Stimulated activated CD4-positive, alpha-beta T cell treated with anti-CD3 and anti-CD28 coated beads, Interleukin-12 subunit alpha, Interleukin-12 subunit beta, amount 100 ng/mL, for 48 hours (primary cell): ENCODE measurements at regions not wholly inside any gene's neighbourhood (a gene's known extent, or its start where the extent isn't known, plus 50 kb on each side); places are given as distances from the start of the nearest gene placed in this dataset.
"Not testable (repeated sequence)": the region's sequence is repeated elsewhere in the genome, so short reads cannot be mapped to it uniquely, and the experiment has no call there.

Experiments
- DNase-seq, 3 donors: peaks; one replicate each; pipeline ENCODE4 v3.0.0-alpha.2; 2020; ENCODE audit warnings: low read depth in 2 of 3, low spot score in 1 of 3

DNA sequence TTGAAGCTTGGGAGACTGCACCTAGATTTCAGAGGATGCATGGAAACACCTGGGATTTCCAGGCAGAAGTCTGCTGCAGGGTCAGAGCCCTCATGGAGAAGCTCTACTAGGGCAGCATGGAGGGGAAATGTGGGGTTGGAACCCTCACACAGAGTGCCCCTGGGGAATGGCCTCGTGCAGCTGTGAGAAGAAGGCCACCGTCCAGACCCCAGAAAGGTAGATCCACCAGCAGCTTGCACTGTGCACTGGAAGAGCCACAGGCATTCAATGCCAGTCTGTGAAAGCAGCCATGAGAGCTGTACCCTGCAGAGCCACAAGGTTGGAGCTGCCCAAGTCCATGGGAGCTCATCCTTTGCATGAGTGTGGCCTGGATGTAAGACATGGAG is 285.3 kb upstream of the FAM174A start:
- no peak for DNase-seq

DNA sequence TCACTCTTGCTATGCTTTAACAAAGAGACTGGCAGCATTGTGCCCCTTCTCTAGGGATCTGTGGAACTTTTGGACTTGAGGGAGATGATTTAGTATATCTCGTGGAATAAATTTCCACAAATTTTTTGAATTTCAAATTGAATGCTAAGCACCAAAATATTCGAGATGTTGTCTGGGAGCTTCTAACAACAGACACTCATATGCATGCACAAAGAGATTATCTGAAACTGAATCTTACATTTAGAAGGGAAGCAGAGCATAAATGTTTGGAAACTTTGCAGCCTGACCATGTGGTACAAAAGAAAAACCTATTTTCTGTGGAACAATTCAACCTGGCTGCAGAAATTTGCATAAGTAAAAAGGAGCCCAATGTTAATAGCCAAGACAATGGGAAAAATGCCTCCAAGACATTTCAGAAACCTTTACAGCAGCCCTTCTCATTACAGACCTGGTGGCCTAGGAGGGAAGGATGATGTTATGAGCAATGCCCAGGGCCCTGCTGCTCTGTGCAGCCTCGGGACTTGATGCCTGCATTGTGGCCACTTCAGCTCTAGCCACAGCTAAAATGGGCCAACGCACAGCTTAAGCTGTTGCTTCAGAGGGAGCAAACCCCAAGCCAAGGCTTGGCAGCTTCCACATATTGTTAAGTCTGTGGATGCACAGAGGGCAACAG is 285.8 kb upstream of the FAM174A start:
- no peak for DNase-seq

- no peak for DNase-seq
Observed at GRCh38 chr5:100232736-100233135, 302.4 kb upstream of the FAM174A start.

DNA sequence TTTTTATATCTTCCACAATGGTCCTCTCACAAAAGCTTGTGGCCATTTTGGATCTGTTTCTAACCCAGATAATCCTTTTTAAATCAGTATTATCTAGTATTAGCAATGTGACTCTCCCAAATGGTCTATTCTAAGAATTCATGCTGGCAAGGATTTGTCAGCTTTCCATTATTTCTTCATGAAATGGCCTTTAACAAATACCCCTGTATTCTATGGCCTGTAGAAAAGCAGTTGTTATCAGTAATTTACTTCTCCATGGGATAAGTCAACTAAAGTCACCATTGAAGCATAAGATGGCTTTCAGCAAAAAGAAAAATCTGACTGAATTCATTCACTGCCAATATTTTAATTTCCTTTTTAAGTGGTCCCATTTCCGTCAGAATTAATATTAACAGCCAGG is 346.4 kb upstream of the FAM174A start:
- DNase-seq = no peak

DNA sequence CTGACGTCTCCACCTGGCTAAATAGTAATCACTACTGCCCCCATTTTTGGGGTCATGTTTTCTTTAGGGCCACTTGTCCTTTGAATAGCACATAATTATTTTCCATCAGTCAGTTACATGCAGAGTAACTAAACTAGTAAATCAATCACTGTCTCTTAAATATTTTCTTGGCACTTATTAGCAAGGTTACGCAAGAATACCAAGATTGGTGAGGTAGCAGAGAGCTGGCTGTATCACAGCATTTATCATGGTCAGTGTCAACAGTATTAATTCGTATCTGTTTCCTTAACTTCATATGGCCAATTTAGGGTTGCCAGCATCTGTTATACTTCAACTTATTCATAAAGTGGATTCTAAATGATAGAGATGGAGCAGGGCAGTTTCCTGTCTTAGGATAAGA is 346.8 kb upstream of the FAM174A start:
- no peak for DNase-seq

- DNase-seq = no peak
Observed at GRCh38 chr5:100186181-100186580, 349.0 kb upstream of the FAM174A start.

- DNase-seq = no peak
Observed at GRCh38 chr5:100182402-100182801, 352.8 kb upstream of the FAM174A start.

DNA sequence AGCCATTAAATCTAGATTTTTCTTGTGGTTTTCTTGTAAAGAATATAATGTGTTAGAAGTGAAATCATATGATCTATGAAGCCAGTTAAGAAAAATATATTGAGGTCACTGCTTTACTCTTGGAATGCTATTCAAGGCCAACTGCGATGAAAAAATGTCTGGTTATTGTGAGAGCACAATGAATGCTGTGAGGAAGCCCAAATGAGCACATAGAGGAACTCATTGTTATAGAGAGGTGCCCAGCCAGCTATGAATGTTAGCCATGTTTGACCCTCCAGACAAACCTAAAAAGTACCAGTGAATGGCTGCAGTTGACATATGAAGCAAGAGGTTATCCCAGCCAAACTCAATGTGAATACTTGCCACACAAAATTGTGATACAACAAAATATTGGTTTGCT is 359.8 kb upstream of the FAM174A start:
- DNase-seq = no peak

DNA sequence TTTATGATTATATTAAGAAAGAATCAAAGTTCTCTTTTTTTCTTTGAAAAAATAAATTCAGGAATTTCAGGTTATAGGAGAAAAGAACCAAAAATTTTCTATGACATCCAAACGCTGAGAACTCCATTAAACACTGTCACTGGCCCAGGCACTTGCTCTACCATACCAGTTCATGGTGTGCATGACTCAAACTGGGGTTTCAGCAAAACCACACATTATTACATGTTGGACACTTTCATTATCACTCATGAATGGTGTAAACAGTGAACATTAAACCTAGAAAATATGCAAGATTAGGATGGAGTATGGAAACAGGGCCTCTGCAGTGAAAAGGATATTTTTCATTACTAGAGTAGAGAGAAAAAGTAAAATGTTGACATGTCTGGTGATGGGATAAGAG is 369.9 kb upstream of the FAM174A start:
- DNase-seq = no peak

GRCh38 chr5:100161868-100162267 is 373.3 kb upstream of the FAM174A start:
- no peak for DNase-seq

DNA sequence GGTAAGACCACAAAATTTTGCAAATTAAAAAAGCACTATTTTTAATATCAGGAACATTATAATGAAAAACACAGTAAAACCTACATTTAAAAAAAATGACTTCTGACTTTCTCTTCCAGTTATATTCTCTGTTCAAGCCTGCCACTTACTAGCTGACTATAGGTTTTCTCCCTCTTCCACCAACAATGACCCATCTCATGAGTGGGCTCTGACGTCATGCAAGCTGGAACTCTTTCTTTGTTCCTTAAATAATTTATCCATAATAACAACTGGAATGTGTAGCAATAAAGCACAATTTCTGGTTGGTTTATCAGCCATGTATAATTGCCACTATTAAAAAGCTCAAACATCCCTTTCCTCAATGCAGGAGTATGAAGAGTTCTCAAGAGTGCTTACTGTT is 378.1 kb upstream of the FAM174A start:
- no peak for DNase-seq

DNA sequence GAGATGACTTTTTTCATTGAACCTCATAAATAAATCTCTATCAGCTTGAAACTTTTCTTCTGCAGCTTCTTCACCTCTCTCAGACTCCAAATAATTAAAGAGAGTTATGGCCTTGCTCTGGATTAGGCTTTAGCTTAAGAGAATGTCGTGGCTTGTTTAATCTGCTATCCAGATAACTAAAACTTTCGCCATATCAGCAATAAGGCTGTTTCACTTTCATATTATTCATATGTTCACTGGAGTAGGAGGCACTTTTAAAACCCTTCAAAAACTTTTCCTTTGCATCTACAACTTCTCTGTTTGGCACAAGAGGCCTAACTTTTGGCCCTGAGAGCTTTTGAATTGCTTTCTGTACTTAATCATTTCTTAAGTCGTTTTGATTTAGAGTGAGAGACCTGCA is 386.9 kb upstream of the FAM174A start:
- no peak for DNase-seq

- DNase-seq = no peak
Observed at GRCh38 chr5:100142607-100143006, 392.6 kb upstream of the FAM174A start.

GRCh38 chr5:100131161-100131560 is 404.0 kb upstream of the FAM174A start:
- no peak for DNase-seq

DNA sequence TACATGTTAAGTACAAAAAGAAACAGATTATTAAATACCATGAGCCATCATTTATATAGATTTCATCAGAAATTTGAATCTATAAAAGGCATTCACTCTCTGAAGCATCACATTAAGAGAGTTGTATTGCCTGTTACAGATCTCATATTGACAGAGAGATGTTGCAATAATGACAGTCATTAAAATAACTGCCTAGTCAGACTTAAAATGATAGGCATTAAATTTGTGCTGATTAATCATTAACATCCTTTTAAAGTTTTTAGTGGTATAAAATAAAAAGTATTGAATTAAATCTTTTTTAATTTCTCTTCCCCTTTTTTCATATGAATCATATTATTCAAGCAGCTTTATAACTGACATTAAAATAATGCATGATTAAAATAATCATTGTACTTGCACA is 404.9 kb upstream of the FAM174A start:
- no peak for DNase-seq

- no peak for DNase-seq
Observed at GRCh38 chr5:100119903-100120302, 415.3 kb upstream of the FAM174A start.

DNA sequence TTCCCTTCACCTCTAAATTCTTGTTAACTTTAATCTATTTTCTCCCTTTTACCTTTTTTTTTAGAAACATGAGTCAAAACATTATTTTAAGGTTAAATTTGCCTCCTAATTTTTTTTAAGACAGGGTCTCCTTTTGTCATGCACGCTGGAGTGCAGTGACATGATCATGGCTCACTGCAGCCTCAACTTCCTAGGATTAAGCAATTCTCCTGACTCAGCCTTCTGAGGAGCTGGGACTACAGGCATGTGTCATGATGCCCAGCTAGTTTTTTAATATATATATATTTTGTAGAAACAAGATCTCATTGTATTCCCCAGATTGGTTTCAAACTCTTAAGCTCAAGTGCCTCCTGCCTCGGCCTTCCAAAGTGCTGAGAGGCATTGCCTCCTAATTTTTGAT is 424.7 kb upstream of the FAM174A start:
- DNase-seq = no peak

DNA sequence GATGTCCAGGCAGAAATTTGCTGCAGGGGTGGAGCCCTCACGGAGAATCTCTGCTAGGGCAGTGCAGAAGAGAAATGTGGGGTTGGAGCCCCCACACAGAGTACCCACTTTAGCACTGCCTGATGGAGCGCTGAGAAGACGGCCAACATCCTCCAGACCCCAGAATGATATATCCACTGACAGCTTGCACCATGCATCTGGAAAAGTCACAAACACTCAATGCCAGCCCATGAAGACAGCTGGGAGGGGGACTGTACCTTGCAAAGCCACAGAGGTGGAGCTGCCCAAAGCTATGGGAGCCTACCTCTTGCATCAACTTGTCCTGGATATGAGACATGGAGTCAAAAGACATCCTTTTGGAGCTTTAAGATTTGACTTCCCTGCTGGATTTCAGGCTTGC is 426.3 kb upstream of the FAM174A start:
- no peak for DNase-seq

GRCh38 chr5:100103592-100104119 is 431.5 kb upstream of the FAM174A start:
- DNase-seq = not testable (repeated sequence)

DNA sequence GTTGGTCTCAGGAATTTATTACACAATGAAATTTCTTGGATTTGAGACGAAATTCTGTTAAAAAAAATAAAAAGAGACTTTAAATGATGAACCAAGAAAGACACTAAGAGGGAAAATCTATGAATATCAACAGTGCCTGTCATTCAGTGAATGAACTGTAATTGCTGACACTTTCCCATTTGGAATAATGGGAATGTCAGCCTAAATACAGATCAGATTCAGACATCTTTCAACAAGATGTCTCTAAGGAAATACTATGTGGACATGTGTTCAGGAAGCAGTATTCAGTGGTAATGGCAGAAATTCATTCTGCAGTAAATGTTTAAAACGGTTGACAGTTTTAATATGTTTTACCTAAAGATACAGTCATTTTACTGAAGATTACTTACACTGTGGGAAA is 433.7 kb upstream of the FAM174A start:
- not testable (repeated sequence) for DNase-seq

- not testable (repeated sequence) for DNase-seq
Observed at GRCh38 chr5:100096328-100096727, 438.8 kb upstream of the FAM174A start.

DNA sequence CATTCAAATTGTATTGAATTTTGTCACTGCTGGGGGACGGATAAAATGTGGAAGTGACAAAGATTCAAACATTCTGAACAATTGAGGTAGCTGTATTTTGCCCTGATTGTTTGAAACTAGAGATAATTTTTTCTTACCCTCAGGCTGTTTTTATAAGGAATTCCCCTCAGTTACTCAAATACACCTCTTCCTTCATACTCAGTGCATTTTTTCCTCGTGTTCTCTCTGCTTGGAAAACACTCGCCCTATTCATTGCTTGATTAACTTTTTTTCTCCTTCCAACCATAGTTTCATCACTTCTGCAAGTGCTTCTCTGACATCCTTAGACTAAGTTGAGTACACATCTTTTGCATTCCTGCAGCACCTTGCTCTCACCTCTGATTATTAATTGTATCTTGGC is 454.5 kb upstream of the FAM174A start:
- not testable (repeated sequence) for DNase-seq

DNA sequence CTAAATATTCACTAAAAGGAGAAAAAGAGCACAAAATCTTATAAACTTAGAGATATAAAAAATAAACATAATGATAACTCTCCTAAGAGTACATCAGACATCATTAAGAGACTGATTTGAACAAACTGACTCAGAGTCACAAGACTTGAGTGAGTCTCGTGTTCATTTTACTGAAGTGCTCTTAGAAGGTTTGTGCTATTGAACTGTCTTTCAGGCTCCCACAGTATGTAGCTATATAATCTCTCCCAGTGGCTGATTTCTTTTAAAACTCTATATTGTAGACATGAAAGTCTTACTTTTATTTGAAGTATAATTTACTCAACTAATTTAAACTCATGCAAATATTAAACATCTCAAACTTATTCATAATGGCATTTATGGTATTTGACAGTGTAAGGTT is 456.0 kb upstream of the FAM174A start:
- not testable (repeated sequence) for DNase-seq
